Fibroblast of skin of right biceps (primary cell): ENCODE measurements at regions not wholly inside any gene's neighbourhood (a gene's known extent, or its start where the extent isn't known, plus 50 kb on each side); places are given as distances from the start of the nearest gene placed in this dataset.

Experiments used
- DNase-seq: peaks from one replicate; pipeline ENCODE4 v3.0.0-alpha.2; 2013

DNA sequence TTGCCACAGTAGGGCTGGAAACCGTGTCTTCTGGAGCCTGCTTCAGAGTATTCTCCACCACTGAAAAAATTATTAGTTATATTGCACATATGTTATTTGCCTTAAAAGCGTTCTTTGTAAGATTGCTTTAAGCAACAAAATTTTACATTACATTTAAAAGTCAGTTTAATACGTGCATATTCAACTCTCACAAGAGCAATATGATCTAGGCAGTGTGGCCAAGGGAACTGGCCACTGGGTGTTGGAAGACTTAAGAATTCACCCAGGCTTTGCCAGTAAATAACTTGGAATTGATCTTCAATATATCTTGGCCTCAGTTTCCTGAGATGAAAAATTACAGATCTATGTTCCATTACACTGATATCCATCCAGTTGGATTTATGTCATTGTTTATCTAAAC lies 694.4 kb downstream of the EFNA5 start:
- no peak for DNase-seq

DNA sequence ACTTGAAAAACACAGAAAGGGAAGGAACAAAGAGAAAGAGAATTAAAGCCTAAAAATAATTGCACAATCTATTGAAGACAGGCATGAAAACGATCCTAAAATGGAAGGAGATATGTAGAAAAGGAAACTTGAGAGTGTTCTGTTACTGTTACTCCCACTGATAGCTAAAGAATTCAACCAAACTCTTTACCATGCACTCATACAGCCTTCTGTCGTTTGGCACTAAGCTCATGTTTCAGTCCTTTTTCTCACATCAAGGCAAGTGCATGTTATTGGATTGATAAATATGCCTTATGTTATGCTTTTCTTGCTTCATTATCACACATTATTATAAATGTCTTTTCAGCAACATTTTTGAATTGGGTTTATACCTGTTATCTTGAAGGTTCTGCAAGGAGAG lies 696.5 kb downstream of the EFNA5 start:
- no peak for DNase-seq

DNA sequence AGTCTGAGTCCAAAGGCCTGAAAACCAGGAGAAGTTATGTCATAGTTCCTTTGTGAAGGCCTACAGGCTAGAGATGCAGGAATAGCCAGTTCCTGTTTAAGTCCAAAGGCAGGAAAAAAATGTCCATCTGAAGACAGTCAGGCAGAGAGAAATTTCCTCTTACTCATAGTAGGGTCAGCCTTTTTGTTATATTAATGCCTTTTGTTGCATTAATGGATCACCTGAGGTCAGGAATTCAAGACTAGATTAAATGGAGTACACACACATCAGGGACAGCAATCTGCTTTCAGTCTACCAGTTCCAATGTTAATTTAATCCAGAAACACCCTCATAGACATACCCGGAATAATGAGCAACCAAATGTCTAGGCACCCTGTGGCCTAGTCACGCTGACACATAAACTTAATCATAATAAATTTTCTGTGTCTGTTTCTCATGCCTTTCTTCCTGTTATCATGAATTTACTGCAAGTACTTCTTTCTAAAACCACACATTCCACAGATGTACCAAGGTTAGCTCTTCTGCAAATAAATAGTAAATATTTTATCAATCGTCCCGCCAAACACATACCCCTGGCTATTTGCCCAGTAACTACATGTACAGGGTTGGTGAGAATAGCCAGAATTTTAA lies 703.9 kb downstream of the EFNA5 start:
- DNase-seq: no peak

DNA sequence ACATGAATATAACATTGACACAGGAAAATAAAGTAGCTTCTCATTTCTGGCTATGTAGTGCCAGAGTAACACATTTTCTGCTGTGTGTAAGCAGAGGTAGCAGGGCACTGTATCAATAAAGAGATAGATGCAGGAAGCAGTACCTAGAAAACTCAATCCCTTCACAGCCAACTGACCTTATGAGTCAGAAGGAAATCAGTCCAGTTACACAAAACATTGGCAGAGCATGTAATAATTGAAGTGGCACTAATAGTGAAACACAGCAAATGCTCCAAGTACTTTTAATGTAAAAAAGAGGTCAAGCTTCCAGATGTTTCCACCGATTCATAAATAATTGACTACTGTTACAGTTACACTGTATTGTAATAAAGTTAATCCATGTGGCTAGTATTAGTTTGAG lies 706.6 kb downstream of the EFNA5 start:
- DNase-seq: no peak

DNA sequence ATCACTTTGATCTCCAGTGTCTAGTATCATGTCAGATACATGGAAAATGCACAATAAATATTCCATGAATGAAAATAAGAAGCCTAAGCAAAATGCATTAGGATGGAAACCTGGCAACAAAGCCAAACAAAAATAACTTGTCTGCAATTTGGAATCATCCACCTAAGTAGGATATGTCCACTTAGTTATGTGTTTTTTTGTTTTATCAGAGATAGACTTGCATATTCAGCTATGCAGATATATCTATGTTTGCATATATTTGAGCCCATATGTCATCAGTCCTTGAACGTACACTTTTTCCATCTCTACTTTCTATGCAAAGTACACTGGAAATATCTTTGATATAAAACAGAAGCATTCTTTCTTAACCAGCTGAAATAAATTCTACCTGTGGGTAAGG lies 707.1 kb downstream of the EFNA5 start:
- DNase-seq: no peak

DNA sequence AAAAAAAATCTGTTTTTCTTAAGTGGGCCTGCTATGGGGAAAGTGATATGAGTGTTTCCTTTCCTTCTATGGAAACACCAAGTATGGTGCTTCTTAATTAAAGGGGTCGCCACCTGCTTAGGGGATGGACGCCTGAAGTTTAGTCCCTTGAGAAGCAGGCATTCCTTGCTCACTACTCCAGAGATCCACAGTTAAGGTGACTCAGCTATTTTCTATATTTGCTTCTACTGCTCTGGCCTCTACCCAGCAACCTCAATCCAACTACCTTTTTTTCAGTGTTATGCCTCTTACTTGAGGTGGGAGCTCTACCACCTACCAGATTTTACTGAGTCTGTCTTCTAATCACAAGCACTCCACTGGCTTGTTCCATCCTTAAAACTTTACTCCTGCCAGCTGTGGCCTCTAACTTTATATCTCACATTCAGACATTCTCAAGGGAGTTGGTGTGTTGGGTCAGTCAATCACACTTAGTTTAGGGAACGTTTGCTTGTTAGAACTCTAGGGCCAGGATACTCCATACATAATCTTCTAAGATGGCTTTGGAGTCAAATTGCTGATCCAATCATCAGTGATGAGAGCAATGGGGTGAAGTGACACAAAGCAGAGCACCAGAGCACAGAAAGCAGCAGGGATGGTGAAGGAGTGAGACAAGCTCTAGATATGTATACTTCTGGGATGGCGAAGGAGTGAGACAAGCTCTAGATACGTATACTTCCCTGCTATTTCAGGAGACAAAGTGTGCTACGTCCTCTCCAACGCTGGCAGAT lies 708.1 kb downstream of the EFNA5 start:
- DNase-seq: no peak

DNA sequence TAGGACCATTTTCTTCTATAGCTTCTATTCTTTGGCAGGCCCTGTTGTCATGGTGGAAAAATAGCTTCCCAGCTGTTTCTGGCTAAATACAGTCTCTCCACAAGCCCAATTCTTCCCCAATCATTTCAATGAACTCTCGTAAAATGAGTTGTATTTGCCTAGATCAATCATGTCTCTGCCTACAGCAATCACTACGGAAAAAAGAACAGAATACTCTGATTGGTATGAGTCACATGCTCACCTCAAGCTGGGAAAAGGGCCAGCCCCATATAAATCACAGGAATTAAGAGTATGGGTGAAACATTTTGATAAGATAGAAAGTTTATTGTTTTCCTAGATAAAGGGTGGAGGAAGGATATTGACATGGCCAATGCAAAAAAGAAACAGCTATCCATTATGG lies 711.4 kb downstream of the EFNA5 start:
- peak; percentile 4 for DNase-seq

DNA sequence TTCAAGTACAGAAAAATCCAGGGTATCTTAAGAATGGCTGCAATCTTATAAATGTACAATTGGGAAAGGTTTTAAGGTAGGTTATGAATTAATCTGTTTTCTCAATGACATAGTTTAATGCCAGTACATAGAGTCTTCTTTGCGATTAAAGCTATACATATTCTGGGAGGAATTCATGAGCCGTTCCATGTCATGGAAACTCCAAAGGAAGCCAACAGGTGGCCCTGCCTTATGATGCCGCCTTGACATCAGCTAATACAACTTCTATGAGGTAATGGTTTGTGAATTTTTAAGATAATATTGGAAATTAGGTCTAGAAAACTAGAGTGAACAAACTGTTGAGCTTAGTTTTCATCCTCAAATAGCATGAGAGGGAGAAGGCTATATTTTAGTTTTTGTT lies 713.4 kb downstream of the EFNA5 start:
- no peak for DNase-seq

DNA sequence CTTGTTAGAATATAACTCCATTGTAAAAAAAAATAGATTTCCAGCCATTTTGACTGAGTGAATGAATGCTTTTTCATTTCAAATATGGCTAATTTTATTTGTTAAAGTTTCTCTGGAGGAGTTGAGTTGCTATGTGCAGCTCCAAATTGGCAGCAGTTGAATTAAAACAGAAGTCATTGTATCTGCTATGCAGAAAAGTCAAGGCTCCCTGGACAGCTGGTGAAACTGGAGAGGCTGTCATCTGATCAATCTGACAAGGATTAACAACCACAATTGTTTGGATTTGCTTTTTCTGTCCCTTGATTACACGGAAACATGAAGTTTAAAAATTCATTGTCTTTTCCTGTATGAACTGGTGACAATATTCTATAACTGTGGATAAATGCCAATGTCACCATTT lies 713.9 kb downstream of the EFNA5 start:
- no peak for DNase-seq

DNA sequence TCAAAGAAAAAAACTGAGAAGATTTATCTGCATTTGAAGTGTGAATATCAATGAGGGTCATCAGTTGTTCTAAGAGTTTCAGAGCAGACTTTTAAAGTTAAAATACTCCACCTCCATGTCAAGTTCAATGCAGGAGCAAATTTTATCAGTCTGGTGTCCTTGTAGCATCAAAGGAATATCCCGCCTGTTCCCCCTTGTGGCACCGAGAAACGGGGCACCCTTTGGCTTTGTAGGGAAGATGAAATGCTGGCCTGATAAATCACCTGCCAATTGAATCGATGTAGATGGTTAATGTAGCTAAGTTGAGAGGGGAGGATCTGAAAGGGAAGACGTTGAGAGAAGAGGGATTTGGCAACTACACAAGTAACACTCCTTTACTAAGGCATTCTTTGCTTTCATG lies 714.5 kb downstream of the EFNA5 start:
- DNase-seq: no peak

DNA sequence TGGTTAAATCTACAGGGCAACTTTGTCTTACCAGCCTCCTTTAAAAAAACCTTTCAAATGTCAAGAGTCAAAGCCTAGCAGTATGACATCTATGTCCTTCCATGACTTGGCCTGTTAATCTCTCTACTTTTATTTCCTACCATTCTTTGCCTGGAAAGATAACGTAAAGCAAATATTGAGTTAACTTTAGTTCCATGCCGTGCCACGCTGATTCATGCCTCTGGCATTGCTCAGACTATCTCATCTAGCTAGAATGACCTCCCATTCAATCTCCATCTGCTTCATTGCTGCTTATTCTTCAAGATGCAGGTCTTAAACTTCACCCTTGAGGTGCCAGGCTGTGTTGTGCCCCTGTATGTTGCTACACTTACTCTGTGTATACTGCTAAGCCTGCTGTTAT lies 729.8 kb downstream of the EFNA5 start:
- no peak for DNase-seq

DNA sequence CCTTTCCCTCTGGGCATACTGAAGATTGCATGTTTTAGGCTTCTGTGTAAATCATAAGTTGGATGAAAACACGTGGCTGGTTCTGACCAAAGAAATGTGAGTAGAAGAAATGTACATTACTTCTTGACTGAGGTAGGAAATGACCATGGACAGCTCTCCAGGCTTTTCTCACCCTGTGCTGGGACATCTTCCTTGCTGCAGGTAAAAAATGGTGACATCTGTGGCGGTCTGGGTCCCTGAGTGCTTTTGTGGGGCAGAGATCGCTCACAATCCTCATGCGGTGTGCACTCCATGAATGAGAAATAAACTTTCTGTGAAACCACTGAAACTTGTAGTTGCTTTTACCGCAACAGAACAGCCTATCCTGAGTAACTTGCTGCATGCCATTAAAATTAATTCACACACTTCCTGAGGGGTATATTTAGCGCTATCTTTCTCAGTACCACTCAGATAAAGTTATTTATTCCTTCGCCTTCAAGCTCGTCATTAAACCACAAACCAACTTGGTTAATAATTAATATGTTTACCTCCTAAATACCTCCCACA lies 730.4 kb downstream of the EFNA5 start:
- no peak for DNase-seq

DNA sequence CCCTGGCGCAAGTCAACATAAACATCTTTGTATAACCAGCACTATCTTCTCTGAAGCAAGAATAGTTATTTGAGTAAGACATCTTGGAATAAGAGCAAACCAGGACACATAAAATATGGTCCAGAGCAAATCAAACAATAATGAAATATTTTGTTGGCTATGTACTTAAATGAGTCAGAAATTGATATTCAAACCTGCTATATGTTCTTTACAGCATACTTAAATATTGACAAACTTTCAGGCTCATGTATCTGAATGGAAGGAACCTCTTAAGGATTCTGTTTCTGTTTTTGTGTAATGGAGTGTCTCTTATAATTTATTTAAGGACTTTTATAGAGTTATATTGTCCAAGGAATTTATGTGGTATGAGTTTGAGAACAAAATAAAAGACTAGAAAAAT lies 747.3 kb downstream of the EFNA5 start:
- no peak for DNase-seq

DNA sequence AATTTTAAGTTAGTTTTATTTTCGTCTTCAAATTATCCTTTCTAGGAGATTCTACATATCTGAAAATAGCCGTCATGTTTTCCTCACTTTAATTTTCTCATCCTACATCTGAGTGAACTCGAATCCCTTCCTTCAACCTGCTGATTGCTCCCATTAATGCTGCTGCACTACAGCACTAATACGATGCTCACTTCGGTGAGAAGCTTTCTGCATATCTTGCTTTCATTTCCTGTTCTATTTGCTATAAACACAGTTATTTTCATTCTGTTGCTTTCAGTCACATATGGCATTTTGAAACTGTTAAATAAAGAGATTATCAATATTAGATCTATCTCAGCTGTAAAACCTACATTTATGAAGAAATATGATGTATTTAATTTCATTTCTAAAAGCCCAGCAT lies 749.2 kb downstream of the EFNA5 start:
- no peak for DNase-seq

DNA sequence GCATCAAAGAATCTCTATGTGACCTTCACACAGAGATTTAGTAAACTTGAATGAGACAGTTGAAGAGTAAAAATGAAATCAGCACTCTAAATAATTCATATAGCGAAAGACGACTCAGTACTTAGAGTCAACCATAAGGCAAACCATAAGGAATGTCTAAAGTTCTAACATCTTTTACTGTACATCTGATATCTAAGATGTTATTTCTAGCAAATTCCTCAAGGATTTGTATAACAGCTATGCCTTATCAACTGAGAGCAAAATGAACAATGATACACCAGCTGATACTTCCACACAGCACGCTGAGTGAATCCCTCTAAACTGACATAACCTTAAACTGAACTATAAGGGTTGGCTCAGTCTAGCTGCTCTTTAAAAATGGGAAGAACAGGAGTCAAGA lies 760.3 kb downstream of the EFNA5 start:
- no peak for DNase-seq

DNA sequence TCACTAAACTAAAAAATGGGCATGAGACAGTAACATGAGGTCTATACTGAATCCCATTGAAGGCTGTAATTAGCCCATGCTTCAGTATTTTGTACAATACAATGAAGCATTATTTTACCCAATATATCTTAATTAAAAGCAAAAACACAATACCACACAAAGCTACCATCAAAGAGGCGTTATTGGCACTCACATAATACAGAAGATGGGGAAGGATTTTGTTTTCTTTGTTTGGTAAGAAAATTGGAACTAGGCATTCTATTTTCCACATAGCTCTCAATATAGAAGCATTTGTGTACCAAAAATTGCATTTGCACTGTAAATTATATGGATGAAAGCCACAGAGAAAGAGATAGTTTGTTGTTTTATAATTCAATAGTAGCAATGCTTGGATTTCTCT lies 761.0 kb downstream of the EFNA5 start:
- DNase-seq: no peak

DNA sequence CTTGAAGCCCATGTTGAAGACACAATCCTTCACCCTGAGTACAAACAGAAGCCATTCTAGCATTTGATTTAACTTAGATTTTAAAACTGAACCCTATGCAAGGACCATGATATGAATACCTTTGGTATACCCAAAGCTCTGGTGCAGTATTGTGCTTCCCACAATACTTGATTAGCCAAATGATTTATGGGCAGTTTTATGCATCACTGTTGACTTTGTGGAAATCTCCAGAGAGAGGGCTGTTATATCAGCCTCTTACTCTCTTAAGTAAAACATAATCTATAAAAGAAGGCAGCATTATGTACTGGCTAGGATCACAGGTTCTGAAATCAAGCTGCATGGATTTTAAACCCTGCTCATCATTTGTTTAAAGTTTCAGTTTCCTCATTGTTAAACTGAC lies 762.8 kb downstream of the EFNA5 start:
- DNase-seq: no peak

DNA sequence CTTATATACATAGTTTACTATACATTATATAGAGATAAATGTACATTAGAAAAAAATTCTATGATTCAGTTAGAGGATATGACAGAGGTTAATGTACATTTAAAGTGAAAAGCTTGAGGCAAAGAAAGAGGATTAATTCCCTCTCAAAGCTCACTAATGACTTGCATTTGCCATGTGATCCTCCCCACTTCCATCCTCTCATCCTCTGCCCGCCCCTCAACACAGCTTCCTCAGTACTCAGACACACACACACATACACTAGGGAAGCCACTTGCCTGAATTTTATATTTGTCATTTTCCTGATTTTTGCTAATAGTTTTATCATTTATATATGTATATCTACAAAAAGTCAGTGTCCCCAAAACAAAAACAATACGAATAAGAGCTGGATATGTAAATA lies 764.5 kb downstream of the EFNA5 start:
- no peak for DNase-seq

DNA sequence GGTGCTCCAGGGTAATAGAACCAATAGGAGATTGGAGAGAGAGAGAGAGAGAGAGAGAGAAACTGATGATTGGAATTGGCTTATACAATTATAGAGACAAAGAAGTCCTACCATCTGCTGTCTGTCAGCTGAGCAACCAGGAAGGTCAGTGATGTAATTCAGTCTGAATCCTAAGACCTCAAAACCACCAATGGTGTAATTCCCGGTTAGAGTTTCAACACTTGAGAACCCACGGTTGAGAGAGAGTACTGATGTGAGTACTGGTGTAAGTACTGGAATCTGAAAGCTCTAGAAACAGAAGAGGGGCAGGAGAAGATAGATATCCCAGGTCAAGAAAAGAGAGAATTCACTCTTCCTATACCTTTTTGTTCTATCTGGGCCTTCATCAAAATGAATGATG lies 775.8 kb downstream of the EFNA5 start:
- DNase-seq: peak; percentile 10

DNA sequence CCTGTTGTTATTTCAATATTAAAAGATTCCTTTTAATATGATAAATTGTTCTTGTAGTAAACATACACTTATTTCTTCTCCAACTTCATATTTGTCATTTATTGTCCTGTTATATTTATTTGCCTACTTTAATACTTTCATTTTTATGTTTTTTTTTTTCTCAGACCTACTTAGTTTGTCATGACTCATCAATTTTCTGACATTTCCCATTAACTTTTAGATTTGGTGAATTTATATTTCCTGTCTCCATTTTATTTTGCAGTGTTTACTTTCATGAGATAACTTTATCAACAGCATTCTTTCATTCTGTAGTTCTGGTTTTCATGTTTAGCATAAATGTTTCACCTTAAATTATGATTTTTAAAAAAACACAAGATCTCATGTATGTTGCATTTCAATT lies 788.7 kb downstream of the EFNA5 start:
- DNase-seq: no peak

DNA sequence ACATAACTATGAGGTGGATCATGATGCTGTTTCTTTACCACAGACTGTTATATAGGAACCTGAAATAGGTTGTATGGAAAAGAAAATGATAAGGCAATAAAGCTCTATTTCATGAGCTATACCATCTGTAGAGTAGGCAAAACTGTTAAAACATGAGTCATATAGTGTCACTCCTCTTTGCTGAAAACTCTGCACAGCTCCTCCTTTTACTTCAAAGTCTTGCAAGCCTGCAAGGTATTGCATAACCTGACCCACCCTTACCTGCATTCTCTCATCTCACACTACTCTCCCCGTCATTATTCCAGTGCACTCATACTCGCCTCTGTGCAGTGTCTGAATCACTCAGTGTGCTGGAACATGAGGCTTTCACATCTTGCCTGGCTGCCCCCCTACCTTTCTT lies 790.1 kb downstream of the EFNA5 start:
- no peak for DNase-seq

DNA sequence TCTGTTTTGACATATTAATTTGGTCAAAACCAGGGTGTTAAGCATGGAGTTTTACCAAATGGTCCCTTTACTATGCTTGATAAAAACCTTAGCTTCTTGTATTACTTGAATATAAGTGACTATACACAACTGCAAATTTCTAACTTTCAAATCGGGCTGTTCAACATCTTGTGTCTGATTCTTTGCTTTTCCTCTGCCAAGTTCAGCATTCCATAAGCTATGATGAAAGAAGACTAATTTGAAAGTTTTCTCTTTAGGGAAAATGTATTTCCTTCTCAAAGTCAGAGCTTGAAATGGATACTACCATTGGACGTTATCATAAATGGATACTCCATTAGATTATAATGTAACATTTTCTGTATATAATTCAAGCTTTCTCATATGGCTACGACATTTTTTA lies 792.9 kb downstream of the EFNA5 start:
- DNase-seq: no peak

DNA sequence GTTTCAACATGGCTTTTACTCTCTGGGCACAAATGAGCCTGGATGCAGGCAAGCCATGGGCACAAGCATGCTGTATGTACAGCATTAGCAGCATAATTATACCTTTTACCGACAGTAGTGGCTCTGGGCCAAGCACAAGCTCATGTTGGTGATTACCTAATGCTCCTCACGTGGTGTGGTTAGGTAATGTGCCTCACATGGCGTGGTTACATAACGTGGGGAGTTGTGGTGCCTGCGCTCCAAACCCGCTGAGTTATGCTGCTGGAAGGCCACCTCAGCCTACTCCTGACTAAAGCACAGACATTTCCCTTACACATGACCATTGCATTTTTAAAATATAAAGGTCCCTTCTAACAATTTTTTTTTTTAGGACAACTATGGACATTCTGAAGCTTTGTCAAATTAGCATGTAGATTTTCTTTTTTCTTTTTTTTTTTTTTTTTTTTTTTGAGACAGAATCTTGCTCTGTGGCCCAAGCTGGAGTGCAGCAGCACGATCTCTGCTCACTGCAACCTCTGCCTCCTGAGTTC lies 794.0 kb downstream of the EFNA5 start:
- DNase-seq: peak; percentile 7

DNA sequence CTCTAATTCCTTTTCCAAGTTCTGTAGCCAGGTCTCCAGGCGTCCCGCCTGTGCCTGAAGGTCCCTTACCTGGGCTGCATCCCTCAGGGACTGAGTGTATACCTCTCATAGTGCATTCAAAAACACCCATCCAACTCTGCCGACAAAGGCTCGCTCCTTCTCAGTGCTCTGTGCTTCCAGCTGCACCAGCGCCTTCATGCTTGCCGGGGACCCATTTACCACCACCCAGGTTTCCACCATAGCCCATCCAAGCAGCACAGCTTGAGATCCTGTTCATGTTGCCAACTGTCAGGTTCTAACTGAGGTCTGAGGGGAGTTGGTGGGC lies 794.5 kb downstream of the EFNA5 start:
- no peak for DNase-seq
